GM18519 (cell line): ENCODE measurements at regions not wholly inside any gene's neighbourhood (a gene's known extent, or its start where the extent isn't known, plus 50 kb on each side); places are given as distances from the start of the nearest gene placed in this dataset.
"Not testable (repeated sequence)": the region's sequence is repeated elsewhere in the genome, so short reads cannot be mapped to it uniquely, and the experiment has no call there.

Source experiments
- ATAC-seq: cut with Tn5 transposase; IDR thresholded peaks from one replicate; pipeline ENCODE4 v1.9.1; 2021; ENCODE audit warnings: mild to moderate bottlenecking, moderate library complexity; ENCODE audit not compliant: unreplicated experiment, low FRiP score

DNA sequence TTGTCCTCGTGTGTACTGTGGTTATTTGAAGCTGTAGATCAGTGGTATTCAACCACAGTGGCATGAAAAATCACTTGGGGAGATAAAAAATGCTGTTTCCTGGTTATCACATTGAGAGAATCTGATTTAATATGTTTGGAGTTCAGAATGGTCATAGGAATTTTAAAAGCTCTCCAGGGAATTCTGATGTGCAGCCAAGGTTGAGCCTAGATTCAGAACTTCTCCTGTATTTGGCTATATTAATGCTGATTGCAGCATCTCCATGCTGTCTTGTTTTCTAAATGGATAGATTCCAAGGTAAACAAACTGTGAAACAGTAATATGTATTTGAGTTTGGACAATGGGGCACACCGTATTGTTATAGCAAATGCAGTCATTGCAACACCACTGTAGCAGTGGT is 982.2 kb upstream of the FBXO33 start:
- ATAC-seq: no peak

- no peak for ATAC-seq
Measured at GRCh38 chr14:40413136-40413535, 980.9 kb upstream of the FBXO33 start.

DNA sequence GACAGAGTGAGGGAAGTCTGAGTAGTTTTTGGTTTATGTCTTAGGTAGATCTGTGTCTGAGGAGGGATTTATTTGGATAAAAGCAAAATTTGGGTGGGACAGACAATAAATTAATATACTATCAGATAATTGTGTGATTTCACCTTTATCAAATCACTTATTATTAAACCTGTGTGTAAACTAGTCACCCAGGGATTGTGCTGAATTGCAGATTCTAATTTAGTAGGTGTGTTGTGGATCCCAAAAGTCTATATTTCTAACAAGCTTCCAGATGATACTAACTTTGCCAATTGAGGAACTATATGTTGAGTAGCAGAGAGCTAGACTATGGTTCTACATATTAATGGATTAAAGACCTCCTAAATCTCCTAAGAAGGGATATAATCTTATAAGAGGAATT is 978.5 kb upstream of the FBXO33 start:
- no peak for ATAC-seq

DNA sequence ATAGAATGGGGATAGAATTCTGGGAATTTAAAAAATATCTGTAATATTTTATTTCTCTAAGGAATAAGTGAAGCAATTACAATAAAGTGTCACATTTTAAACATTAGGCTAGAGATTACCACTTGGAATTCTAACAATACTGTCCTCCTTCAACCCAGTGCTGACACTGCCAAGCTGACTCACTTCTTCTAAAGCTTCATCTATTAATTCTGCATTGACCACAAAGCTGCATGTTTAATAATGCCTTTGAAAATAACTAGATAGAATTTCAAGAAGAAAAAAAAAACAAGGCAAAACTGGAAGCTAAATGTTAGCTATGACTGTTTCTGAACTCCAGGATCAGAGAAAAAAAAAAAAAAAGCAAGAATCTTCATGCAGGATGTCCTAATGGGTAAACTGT is 970.7 kb upstream of the FBXO33 start:
- no peak for ATAC-seq

DNA sequence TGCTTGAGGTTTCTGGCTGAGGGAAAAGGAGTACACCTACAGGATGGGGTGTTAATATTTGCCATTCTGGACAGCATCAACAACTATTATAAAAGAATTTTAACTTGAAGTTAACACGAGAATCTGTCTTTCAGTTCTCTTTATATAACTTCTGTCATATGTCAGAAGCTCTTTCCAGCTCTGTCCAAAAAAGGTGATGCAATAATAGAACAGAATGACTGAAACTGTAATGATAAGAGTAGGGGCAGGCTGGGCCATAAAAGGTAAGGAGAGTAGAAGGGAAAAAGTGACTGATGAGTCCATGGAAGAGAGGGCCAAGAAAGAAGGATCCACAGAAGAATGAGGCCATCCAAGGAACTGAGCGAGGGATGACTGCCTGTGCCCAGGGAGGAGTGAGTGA is 966.7 kb upstream of the FBXO33 start:
- ATAC-seq: no peak

DNA sequence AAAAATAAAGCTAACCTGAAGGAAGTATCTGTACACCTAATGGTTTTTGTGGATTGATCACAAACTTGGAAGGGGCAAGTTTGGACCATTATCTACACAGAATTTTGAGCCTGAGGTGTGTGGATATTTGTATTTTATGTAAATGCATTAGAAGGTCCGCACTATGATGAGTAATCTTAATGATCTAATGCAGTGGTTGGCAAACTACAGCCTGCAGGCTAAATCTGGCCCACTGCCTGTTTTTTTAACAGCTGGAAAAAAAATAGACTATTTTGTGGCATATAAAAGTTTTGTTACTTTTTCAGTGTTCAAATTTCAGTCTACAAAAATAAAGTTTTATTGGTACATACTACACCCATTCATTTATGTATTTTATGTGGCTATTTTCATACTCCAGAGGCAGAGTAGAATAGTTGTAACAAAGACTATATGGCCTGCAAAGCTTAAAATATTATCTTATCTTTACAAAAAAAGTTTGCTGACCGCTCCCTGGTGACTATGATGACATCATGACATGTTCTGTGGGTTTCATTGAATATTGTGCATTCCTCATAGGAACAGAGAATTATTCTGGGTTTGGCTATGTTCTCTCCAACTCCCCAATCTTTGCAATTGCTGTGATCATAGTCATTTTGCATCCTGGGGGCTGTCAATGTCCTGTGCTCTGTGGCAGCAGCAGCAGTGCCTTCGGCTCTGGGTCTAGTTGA is 962.6 kb upstream of the FBXO33 start:
- ATAC-seq: no peak

DNA sequence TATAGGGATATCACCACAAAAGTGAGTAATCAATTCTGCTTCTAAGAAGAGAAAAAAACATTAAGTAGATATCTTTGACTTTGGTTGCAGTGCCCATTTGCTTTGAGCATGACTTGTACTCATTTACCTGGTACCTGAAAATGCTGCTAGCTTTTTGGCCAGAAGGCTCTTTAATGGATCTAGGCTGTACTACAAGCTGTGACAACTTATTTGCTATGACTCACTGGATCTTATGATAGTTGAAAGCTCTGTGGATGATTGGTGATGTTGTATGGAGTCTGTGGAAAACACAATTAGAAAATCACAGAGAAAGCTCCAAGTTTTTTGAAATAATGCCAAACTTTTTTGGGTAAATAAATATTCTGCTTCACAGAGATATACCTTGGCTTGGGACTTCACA is 960.9 kb upstream of the FBXO33 start:
- no peak for ATAC-seq

DNA sequence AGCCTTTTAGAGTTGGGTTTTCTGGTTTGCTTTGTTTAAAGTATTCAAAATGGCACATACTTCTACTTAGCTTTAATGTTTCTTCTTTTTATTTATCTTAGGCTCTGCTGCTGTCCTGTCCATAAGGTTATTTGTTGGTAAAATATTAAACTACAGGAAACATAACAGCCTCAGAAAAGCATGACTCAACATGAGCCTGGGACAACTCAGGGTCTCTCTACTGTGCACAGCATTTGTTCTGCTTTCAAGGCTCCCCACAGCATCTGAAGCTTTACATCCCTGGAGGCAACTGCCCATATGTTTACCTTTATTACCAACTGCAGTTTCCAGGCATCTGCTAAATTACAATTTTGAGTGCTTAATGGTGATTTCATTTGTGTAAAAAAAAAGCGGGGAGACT is 954.2 kb upstream of the FBXO33 start:
- ATAC-seq: no peak

DNA sequence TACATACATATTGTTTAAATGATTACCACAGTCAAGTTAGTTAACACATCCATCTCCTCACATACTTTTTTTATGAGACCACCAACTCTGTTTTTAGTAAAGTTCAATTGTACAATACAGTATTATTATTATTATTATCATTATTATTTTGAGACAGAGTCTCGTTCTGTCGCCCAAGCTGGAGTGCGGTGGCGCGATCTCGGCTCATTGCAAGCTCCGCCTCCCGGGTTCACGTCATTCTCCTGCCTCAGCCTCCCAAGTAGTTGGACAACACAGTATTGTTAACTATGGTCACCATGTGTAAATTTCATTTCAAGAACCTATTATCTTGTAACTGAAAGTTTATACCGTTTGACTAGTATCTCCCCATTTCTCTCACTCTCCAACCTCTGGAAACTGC is 942.0 kb upstream of the FBXO33 start:
- no peak for ATAC-seq

- no peak for ATAC-seq
Measured at GRCh38 chr14:40371011-40371410, 938.8 kb upstream of the FBXO33 start.

DNA sequence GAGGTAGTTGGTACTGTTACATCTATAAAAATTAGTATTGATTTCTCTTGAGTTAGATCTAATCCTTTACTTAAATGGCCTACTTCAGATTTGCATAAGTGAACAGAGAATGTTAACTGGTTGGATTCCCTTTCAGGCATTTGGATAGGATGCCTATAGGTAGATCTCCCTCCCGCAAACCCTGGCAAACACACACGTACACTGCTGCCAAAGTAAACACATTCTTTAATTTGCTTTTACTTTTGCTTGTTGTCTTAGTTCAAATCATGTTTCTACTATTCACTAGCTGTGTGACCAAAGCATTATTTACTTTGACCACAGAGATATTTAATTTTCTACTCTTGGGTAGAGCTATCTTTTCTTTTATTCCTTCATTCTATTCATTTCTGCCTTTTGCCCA is 936.1 kb upstream of the FBXO33 start:
- no peak for ATAC-seq

DNA sequence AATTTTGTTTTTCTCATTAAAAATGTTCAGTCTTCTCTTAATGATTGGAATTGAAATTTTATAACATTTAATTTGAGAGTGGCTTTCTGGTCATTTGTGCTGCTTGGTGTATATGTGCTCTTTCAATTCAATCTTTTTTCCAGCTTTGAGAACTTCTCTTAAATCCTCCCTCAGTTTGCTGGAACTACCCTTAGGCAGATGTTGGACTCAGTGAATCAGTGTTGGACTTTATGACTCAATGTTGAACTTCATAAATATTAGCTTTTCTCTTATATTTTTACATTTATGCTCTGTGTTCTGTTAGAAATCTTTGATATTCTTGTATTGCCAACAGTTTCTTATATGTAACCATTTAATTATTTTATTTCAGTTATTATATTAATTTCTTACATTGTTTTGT is 935.5 kb upstream of the FBXO33 start:
- ATAC-seq: no peak

GRCh38 chr14:40365305-40365704 is 933.1 kb upstream of the FBXO33 start:
- no peak for ATAC-seq

DNA sequence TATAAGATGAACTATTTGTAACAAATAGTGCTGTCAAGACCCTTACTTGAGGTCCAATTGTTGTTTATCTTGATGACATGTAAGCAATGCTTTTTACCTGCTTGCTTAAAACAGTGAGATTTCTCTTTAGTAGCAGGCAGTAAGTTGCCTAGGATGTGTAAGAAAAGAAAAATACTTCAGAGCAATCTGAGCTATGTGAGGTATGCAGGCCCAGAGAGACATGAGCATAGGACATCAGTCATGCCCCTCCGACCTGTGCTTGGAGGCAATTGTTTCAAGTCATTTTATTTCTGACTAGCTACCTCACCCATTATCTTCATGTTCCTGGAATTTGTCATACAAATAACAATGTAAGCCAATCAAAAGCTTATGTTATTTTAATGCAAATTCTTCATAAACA is 930.6 kb upstream of the FBXO33 start:
- ATAC-seq: no peak

DNA sequence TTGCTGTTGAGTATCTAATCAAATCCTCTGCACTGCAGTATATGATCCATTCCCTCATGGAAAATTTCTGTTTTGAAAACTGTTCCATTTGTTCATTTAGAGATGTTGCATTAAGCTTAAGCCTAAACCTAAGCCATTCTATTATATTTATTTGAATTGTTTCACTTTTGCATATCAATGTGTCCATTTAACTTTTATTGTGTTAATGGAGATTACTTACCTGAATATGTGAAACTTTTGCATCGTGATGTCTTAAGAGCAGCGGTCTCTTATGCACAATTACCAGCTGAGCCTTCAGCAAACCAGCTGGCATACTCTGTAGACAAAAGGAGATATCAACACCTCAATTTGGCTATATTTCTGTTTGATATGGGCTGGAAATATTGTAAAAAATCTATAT is 922.5 kb upstream of the FBXO33 start:
- ATAC-seq: no peak

DNA sequence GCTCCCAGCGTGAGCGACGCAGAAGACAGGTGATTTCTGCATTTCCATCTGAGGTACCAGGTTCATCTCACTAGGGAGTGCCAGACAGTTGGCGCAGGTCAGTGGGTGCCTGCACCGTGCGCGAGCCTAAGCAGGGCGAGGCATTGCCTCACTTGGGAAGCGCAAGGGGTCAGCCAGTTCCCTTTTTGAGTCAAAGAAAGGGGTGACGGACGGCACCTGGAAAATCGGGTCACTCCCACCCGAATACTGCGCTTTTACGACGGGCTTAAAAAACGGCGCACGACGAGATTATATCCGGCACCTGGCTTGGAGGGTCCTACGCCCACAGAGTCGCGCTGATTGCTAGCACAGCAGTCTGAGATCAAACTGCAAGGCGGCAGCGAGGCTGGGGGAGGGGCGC is 915.9 kb upstream of the FBXO33 start:
- ATAC-seq: not testable (repeated sequence)

DNA sequence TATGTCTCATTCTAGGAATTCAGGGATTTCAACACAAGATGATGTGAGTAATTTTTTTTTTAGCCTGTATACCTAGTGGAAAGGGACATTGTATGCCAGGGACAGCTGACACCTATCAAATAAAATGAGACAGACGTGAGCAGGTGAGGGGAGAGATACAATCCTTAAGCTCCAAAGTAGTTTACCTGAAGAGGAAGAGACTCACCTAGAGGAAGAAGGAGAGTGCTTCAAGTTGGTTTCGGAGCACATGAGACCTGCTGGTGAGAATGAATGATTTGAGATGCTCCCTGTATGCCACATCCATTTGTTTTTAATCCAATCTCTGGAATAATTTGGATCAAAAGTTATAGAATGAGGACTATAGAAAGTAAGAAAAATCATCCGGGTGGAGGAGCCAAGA is 915.4 kb upstream of the FBXO33 start:
- ATAC-seq: no peak

- no peak for ATAC-seq
Measured at GRCh38 chr14:40346275-40346674, 914.0 kb upstream of the FBXO33 start.

DNA sequence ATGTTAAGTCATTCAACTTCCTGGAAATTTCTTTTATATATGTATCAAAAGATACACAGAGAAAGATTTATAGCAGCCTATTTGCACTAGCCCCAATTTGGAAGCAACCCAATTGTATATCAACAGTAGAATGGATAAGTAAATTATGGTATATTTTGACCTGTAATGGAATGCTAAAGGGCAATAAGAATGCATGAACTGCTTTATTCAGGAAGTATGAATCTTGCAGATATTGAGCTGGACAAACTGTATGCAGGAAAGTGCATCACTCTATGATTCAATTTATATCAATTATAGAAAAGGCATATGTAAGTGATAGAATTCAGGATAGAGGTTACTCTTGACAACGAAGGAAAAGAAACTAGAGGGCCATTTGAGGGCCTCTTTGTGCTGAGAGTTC is 913.1 kb upstream of the FBXO33 start:
- ATAC-seq: no peak

- ATAC-seq: no peak
Measured at GRCh38 chr14:40340708-40341107, 908.5 kb upstream of the FBXO33 start.

GRCh38 chr14:40336846-40337245 is 904.6 kb upstream of the FBXO33 start:
- ATAC-seq: no peak

- not testable (repeated sequence) for ATAC-seq
Measured at GRCh38 chr14:40326519-40326918, 894.3 kb upstream of the FBXO33 start.

DNA sequence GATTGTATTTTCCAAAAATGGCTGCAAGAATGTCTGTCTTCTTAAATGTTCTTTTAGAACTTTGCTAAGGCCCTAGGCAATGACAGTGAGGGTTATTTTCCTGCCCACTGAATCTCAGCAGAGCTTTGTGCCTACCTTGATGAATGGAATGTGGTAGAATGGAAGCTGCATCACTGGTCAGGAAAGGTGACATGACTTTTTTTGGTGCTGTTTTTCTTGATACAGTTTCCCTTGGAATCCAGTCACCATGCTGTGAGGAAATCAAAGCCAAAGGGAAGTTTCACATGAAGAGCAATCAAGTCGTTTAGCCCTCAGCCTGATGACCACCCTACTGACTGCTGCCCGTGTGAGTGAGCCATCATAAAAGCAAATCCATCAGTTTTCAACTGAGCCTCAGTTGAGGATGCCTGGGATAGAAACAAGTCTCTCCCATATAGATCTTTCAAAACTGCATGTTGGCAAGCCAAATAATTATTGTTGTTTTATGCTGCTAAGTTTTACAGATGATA is 886.0 kb upstream of the FBXO33 start:
- no peak for ATAC-seq
